ENCODE measurements at regions not wholly inside any gene's neighbourhood (a gene's known extent, or its start where the extent isn't known, plus 50 kb on each side); places are given as distances from the start of the nearest gene placed in this dataset.

GRCh38 chr2:180145163-180145562, 138.1 kb upstream of the CWC22 start:
- TF ChIP-seq GATA2 (IDR thresholded peaks at IDR 0.05; ENCODE audit: low read depth, low read length) (no peak), GATA3 (IDR thresholded peaks at IDR 0.05; ENCODE audit: low read depth, low read length) (no peak)

GRCh38 chr2:180144338-180144813, 137.3 kb upstream of the CWC22 start:
- TF ChIP-seq GATA2 (IDR thresholded peaks at IDR 0.05; ENCODE audit: low read depth, low read length) = no peak
- TF ChIP-seq GATA3 (IDR thresholded peaks at IDR 0.05; ENCODE audit: low read depth, low read length) = no peak

- no peak for TF ChIP-seq GATA2 (IDR thresholded peaks at IDR 0.05; ENCODE audit: low read depth, low read length)
- no peak for TF ChIP-seq GATA3 (IDR thresholded peaks at IDR 0.05; ENCODE audit: low read depth, low read length)
Observed at GRCh38 chr2:180143633-180144337, 136.7 kb upstream of the CWC22 start.

- no peak for TF ChIP-seq GATA3 (IDR thresholded peaks at IDR 0.05; ENCODE audit: low read depth, low read length)
- TF ChIP-seq GATA2 (IDR thresholded peaks at IDR 0.05; ENCODE audit: low read depth, low read length) = no peak
Observed at GRCh38 chr2:180141600-180141999, 134.5 kb upstream of the CWC22 start.

- no peak for TF ChIP-seq GATA3 (IDR thresholded peaks at IDR 0.05; ENCODE audit: low read depth, low read length)
- no peak for TF ChIP-seq GATA2 (IDR thresholded peaks at IDR 0.05; ENCODE audit: low read depth, low read length)
Observed at GRCh38 chr2:180133736-180134135, 126.6 kb upstream of the CWC22 start.

- TF ChIP-seq GATA3 (IDR thresholded peaks at IDR 0.05; ENCODE audit: low read depth, low read length) (no peak), GATA2 (IDR thresholded peaks at IDR 0.05; ENCODE audit: low read depth, low read length) (no peak)
Observed at GRCh38 chr2:180130403-180130802, 123.3 kb upstream of the CWC22 start.

GRCh38 chr2:180128861-180129260, 121.8 kb upstream of the CWC22 start:
- TF ChIP-seq GATA2 (IDR thresholded peaks at IDR 0.05; ENCODE audit: low read depth, low read length) (no peak), GATA3 (IDR thresholded peaks at IDR 0.05; ENCODE audit: low read depth, low read length) (no peak)

- TF ChIP-seq GATA2 (IDR thresholded peaks at IDR 0.05; ENCODE audit: low read depth, low read length) (no peak), GATA3 (IDR thresholded peaks at IDR 0.05; ENCODE audit: low read depth, low read length) (no peak)
Observed at GRCh38 chr2:180125245-180125962, 118.3 kb upstream of the CWC22 start.

- TF ChIP-seq GATA2 (IDR thresholded peaks at IDR 0.05; ENCODE audit: low read depth, low read length) (no peak), GATA3 (IDR thresholded peaks at IDR 0.05; ENCODE audit: low read depth, low read length) (no peak)
Observed at GRCh38 chr2:180124273-180125139, 117.4 kb upstream of the CWC22 start.

- no peak for TF ChIP-seq GATA2 (IDR thresholded peaks at IDR 0.05; ENCODE audit: low read depth, low read length)
- TF ChIP-seq GATA3 (IDR thresholded peaks at IDR 0.05; ENCODE audit: low read depth, low read length) = no peak
Observed at GRCh38 chr2:180122874-180123273, 115.8 kb upstream of the CWC22 start.

GRCh38 chr2:180115675-180116074, 108.6 kb upstream of the CWC22 start:
- no peak for TF ChIP-seq GATA3 (IDR thresholded peaks at IDR 0.05; ENCODE audit: low read depth, low read length)
- TF ChIP-seq GATA2 (IDR thresholded peaks at IDR 0.05; ENCODE audit: low read depth, low read length) = no peak

- TF ChIP-seq GATA3 (IDR thresholded peaks at IDR 0.05; ENCODE audit: low read depth, low read length) (no peak), GATA2 (IDR thresholded peaks at IDR 0.05; ENCODE audit: low read depth, low read length) (no peak)
Observed at GRCh38 chr2:180115269-180115668, 108.2 kb upstream of the CWC22 start.

GRCh38 chr2:180111901-180112300, 104.8 kb upstream of the CWC22 start:
- no peak for TF ChIP-seq GATA2 (IDR thresholded peaks at IDR 0.05; ENCODE audit: low read depth, low read length)
- TF ChIP-seq GATA3 (IDR thresholded peaks at IDR 0.05; ENCODE audit: low read depth, low read length) = no peak

- TF ChIP-seq GATA2 (IDR thresholded peaks at IDR 0.05; ENCODE audit: low read depth, low read length) = no peak
- no peak for TF ChIP-seq GATA3 (IDR thresholded peaks at IDR 0.05; ENCODE audit: low read depth, low read length)
Observed at GRCh38 chr2:180110469-180110868, 103.4 kb upstream of the CWC22 start.
